Gastrocnemius medialis (tissue), 4 donors: ENCODE measurements at regions not wholly inside any gene's neighbourhood (a gene's known extent, or its start where the extent isn't known, plus 50 kb on each side); places are given as distances from the start of the nearest gene placed in this dataset.
"Not testable (repeated sequence)": the region's sequence is repeated elsewhere in the genome, so short reads cannot be mapped to it uniquely, and the experiment has no call there.

Source experiments
- ATAC-seq, 2 donors: fragments of 150-250 bp; one replicate each; pipeline ENCODE4 v1.9.1; 2016
- DNase-seq, 2 donors: peaks; one replicate each; pipeline ENCODE4 v3.0.0-alpha.2; 2019
- H3K27ac ChIP-seq, 4 donors: fragments of 200-600 bp; sonication (generic); 1 replicate in 1 of 4; 2 replicates in 3 of 4; pipeline ENCODE4 v1.5.1; 2016 to 2018; ENCODE audit warnings: mild to moderate bottlenecking in 2 of 4, moderate library complexity in 1 of 4
- H3K27me3 ChIP-seq, 3 donors: fragments of 200-600 bp; sonication (generic) in 2 of 3; 1 replicate in 1 of 3; 2 replicates in 2 of 3; pipeline versions ENCODE4 v1.5.1 to v1.6.0; 2016 to 2019; ENCODE audit warnings: mild to moderate bottlenecking in 1 of 3, moderate library complexity in 1 of 3
- H3K36me3 ChIP-seq, 2 donors: fragments of 200-600 bp; sonication (generic) in 1 of 2; one replicate each; pipeline ENCODE4 v1.5.1; 2017 to 2018
- H3K4me1 ChIP-seq, 2 donors: fragments of 200-600 bp; sonication (generic) in 1 of 2; one replicate each; pipeline ENCODE4 v1.5.1; 2016 to 2017; ENCODE audit warnings: mild to moderate bottlenecking in 2 of 2
- H3K4me3 ChIP-seq, 4 donors: fragments of 200-600 bp; sonication (generic) in 3 of 4; 1 replicate in 1 of 4; 2 replicates in 3 of 4; pipeline ENCODE4 v1.5.1; 2016 to 2019; ENCODE audit warnings: mild to moderate bottlenecking in 2 of 4
- H3K9me3 ChIP-seq, 3 donors: fragments of 200-600 bp; sonication (generic) in 2 of 3; 1 replicate in 1 of 3; 2 replicates in 2 of 3; pipeline ENCODE4 v1.5.1; 2016 to 2019
- POLR2A ChIP-seq, 2 donors: fragments of 450-650 bp; IDR thresholded peaks; one replicate each; pipeline ENCODE4 v1.6.1; 2017; ENCODE audit warnings: antibody characterized with exemption in 2 of 2, mild to moderate bottlenecking in 2 of 2, moderate library complexity in 2 of 2
- in situ Hi-C, 4 donors: fragments of 200-750 bp; cut with MboI; loops; one replicate each; pipeline versions ENCODE4 v1.15.0 to v1.8.0; 2017; ENCODE audit warnings: low sequenced_read_pairs in 4 of 4
- intact Hi-C: fragments of 100-400 bp; cut with DNase I; formaldehyde crosslinking; loops from one replicate; pipeline ENCODE4 v1.15.1; 2023; ENCODE audit warnings: low total_unique reads
- TF ChIP-seq, protein P1 (sequence below), 5 experiments: fragments of 450-650 bp in 3 of 5; fragments of 200-600 bp in 2 of 5; sonication (generic) in 2 of 5; IDR thresholded peaks in 4 of 5; conservative IDR thresholded peaks in 1 of 5; 1 replicate in 4 of 5; 2 replicates in 1 of 5; pipeline ENCODE4 v1.5.1; 2016 to 2019; ENCODE audit warnings: antibody characterized with exemption in 5 of 5, mild to moderate bottlenecking in 3 of 5, moderate library complexity in 3 of 5

DNA sequence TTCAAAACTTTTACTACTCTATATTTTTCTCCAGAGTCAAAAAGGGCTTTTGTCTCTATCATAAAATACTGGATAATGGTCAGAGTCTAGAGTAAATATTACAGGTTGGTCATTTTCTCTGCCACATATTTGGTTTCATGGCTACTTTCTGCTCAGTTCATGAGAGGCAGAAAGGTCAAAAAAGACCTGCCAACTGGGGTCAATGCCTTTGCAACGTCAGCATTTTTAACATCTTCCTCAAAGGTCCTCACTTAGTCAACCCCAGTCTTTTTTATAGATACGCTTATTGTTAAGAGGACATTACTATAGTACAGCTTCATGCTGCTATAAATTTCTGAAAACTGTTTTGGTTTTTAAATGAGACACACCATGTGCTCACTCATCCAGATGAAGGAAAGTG, 312.1 kb upstream of the ARHGEF26 start:
- Histone ChIP-seq H3K4me1 (no peaks in the 10 kb centered on the region), H3K4me3 (no peak overlapping the region), H3K27me3 (no peaks in the 10 kb centered on the region), H3K9me3 (no peaks in the 10 kb centered on the region), H3K36me3 (no peaks in the 10 kb centered on the region), H3K27ac (no peak overlapping the region)
- in situ Hi-C loops = no loop called here
- DNase-seq (no peak), ATAC-seq (no peak)
- intact Hi-C loops = no loop called here
- TF ChIP-seq, protein P1, sequence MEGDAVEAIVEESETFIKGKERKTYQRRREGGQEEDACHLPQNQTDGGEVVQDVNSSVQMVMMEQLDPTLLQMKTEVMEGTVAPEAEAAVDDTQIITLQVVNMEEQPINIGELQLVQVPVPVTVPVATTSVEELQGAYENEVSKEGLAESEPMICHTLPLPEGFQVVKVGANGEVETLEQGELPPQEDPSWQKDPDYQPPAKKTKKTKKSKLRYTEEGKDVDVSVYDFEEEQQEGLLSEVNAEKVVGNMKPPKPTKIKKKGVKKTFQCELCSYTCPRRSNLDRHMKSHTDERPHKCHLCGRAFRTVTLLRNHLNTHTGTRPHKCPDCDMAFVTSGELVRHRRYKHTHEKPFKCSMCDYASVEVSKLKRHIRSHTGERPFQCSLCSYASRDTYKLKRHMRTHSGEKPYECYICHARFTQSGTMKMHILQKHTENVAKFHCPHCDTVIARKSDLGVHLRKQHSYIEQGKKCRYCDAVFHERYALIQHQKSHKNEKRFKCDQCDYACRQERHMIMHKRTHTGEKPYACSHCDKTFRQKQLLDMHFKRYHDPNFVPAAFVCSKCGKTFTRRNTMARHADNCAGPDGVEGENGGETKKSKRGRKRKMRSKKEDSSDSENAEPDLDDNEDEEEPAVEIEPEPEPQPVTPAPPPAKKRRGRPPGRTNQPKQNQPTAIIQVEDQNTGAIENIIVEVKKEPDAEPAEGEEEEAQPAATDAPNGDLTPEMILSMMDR (IDR thresholded peaks at IDR 0.05 in 4 of 5, conservative IDR thresholded peaks at IDR 0.05 in 1 of 5) = no peak
- TF ChIP-seq POLR2A (IDR thresholded peaks at IDR 0.05) = no peak

DNA sequence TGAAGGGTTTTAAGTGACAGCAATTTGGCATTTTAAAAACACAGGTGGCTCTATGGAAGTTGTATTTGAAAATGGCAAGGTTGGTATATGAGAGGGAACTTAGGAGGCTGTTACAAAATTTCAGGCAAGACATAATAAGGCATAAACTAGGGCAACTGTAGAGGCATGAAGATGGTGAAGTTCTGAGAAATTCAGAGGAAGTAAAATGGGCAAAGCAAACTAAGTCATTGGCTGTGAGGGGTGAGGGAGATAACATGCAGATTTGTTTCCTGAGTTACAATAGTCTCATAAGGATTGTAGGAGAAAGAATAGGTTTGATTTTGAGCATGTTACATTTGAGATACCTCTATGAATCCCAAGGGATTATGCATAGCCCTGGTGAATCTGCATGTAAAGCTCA, 302.9 kb upstream of the ARHGEF26 start:
- no peaks in the 10 kb centered on the region for H3K4me1 ChIP-seq
- DNase-seq = no peak
- no peaks in the 10 kb centered on the region for H3K9me3 ChIP-seq
- in situ Hi-C loops (no loop called here), intact Hi-C loops (no loop called here)
- no peaks in the 10 kb centered on the region for H3K36me3 ChIP-seq
- H3K27me3 ChIP-seq = no peaks in the 10 kb centered on the region
- H3K27ac ChIP-seq = no peak overlapping the region
- ATAC-seq = no peak
- TF ChIP-seq, protein P1 (IDR thresholded peaks at IDR 0.05 in 4 of 5, conservative IDR thresholded peaks at IDR 0.05 in 1 of 5) = no peak
- TF ChIP-seq POLR2A (IDR thresholded peaks at IDR 0.05) = no peak
- no peak overlapping the region for H3K4me3 ChIP-seq

- intact Hi-C loops = no loop called here
Measured at GRCh38 chr3:153820035-153820434, 301.2 kb upstream of the ARHGEF26 start.

GRCh38 chr3:153828346-153828745, 292.8 kb upstream of the ARHGEF26 start:
- H3K36me3 ChIP-seq, intact Hi-C loops, ATAC-seq, H3K27ac ChIP-seq, H3K4me3 ChIP-seq, DNase-seq, H3K27me3 ChIP-seq, in situ Hi-C loops, H3K9me3 ChIP-seq, H3K4me1 ChIP-seq: not testable (repeated sequence)

More at GRCh38 chr3:153820035-153820434, 301.2 kb upstream of the ARHGEF26 start:
- H3K36me3 ChIP-seq = no peaks in the 10 kb centered on the region
- H3K27ac ChIP-seq = no peak overlapping the region
- no peaks in the 10 kb centered on the region for H3K4me1 ChIP-seq
- no peak overlapping the region for H3K4me3 ChIP-seq
- in situ Hi-C loops = no loop called here
- ATAC-seq (no peak), DNase-seq (no peak)
- no peak for TF ChIP-seq POLR2A (IDR thresholded peaks at IDR 0.05)
- TF ChIP-seq, protein P1 (IDR thresholded peaks at IDR 0.05 in 4 of 5, conservative IDR thresholded peaks at IDR 0.05 in 1 of 5) = no peak
- no peaks in the 10 kb centered on the region for H3K27me3 ChIP-seq
- no peaks in the 10 kb centered on the region for H3K9me3 ChIP-seq

- ATAC-seq (no peak), DNase-seq (no peak)
- intact Hi-C loops (no loop called here), in situ Hi-C loops (no loop called here)
- Histone ChIP-seq H3K27ac (no peak overlapping the region), H3K4me3 (no peak overlapping the region), H3K36me3 (no peaks in the 10 kb centered on the region), H3K27me3 (no peaks in the 10 kb centered on the region), H3K9me3 (no peaks in the 10 kb centered on the region), H3K4me1 (no peaks in the 10 kb centered on the region)
- TF ChIP-seq, protein P1 (IDR thresholded peaks at IDR 0.05 in 4 of 5, conservative IDR thresholded peaks at IDR 0.05 in 1 of 5) = no peak
- TF ChIP-seq POLR2A (IDR thresholded peaks at IDR 0.05) = no peak
Measured at GRCh38 chr3:153829606-153830170, 291.5 kb upstream of the ARHGEF26 start.
